GM19452 (cell line): ENCODE measurements at regions not wholly inside any gene's neighbourhood (a gene's known extent, or its start where the extent isn't known, plus 50 kb on each side); places are given as distances from the start of the nearest gene placed in this dataset.

Experiments used
- ATAC-seq: cut with Tn5 transposase; IDR thresholded peaks from one replicate; pipeline ENCODE4 v1.9.1; 2021; ENCODE audit not compliant: unreplicated experiment

- ATAC-seq = no peak
These were observed 278.1 kb upstream of the KCNMB2 start for GRCh38 chr3:178258121-178258520.

- no peak for ATAC-seq
These were observed 276.5 kb upstream of the KCNMB2 start for GRCh38 chr3:178259703-178260102.

GRCh38 chr3:178260887-178261565, 275.2 kb upstream of the KCNMB2 start:
- no peak for ATAC-seq

- ATAC-seq = no peak
These were observed 272.9 kb upstream of the KCNMB2 start for GRCh38 chr3:178263236-178263916.

- ATAC-seq = no peak
These were observed 268.9 kb upstream of the KCNMB2 start for GRCh38 chr3:178267158-178267844.

- no peak for ATAC-seq
These were observed 265.4 kb upstream of the KCNMB2 start for GRCh38 chr3:178270838-178271237.

- no peak for ATAC-seq
These were observed 264.4 kb upstream of the KCNMB2 start for GRCh38 chr3:178271740-178272387.

GRCh38 chr3:178272841-178273240, 263.4 kb upstream of the KCNMB2 start:
- ATAC-seq = no peak

- no peak for ATAC-seq
These were observed 261.5 kb upstream of the KCNMB2 start for GRCh38 chr3:178274711-178275110.

- ATAC-seq = no peak
These were observed 260.9 kb upstream of the KCNMB2 start for GRCh38 chr3:178275311-178275710.

- no peak for ATAC-seq
These were observed 260.4 kb upstream of the KCNMB2 start for GRCh38 chr3:178275793-178276192.

- ATAC-seq = no peak
These were observed 258.6 kb upstream of the KCNMB2 start for GRCh38 chr3:178277605-178278004.

GRCh38 chr3:178283561-178283960, 252.7 kb upstream of the KCNMB2 start:
- no peak for ATAC-seq

GRCh38 chr3:178284181-178284580, 252.1 kb upstream of the KCNMB2 start:
- ATAC-seq = no peak

GRCh38 chr3:178288074-178288473, 248.2 kb upstream of the KCNMB2 start:
- no peak for ATAC-seq

GRCh38 chr3:178289544-178290160, 246.6 kb upstream of the KCNMB2 start:
- no peak for ATAC-seq

GRCh38 chr3:178291574-178292370, 244.5 kb upstream of the KCNMB2 start:
- no peak for ATAC-seq

GRCh38 chr3:178295292-178295912, 240.8 kb upstream of the KCNMB2 start:
- ATAC-seq = no peak

GRCh38 chr3:178297199-178297598, 239.0 kb upstream of the KCNMB2 start:
- no peak for ATAC-seq

GRCh38 chr3:178297740-178298139, 238.5 kb upstream of the KCNMB2 start:
- ATAC-seq = no peak
